ENCODE measurements at regions not wholly inside any gene's neighbourhood (a gene's known extent, or its start where the extent isn't known, plus 50 kb on each side); places are given as distances from the start of the nearest gene placed in this dataset.

DNA sequence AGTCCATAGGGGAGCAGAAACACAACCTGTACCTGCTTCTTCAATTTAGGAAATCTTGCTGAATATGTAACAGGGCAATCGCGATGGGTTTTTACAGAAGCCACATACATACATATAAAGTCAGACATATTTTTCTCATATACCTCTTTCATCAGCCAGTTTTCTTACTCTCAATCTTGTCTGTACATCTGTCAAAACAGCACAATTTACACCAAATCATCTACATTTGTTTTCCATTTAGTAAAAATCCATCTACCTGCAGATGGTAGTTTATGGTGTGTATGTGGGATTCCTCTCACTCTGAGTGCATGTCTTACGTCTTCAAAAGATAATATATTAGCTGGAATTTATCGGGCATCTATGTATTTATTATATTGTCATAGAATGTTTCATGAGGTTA is 208.7 kb downstream of the ZPLD1 start:
- Mint-ChIP-seq H3K4me1 (ENCODE audit: low read depth) (no peaks in the 10 kb centered on the region), H3K27me3 (ENCODE audit: low read depth) (peaks cover 16% of the 10 kb centered on the region), H3K4me3 (ENCODE audit: unreplicated experiment) (no peak overlapping the region), H3K27ac (ENCODE audit: unreplicated experiment) (no peak overlapping the region), H3K9me3 (ENCODE audit: low read depth) (peaks cover 2% of the 10 kb centered on the region), H3K36me3 (ENCODE audit: low read depth) (no peaks in the 10 kb centered on the region)
- TF ChIP-seq, protein P1, sequence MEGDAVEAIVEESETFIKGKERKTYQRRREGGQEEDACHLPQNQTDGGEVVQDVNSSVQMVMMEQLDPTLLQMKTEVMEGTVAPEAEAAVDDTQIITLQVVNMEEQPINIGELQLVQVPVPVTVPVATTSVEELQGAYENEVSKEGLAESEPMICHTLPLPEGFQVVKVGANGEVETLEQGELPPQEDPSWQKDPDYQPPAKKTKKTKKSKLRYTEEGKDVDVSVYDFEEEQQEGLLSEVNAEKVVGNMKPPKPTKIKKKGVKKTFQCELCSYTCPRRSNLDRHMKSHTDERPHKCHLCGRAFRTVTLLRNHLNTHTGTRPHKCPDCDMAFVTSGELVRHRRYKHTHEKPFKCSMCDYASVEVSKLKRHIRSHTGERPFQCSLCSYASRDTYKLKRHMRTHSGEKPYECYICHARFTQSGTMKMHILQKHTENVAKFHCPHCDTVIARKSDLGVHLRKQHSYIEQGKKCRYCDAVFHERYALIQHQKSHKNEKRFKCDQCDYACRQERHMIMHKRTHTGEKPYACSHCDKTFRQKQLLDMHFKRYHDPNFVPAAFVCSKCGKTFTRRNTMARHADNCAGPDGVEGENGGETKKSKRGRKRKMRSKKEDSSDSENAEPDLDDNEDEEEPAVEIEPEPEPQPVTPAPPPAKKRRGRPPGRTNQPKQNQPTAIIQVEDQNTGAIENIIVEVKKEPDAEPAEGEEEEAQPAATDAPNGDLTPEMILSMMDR (IDR thresholded peaks at IDR 0.05): no peak
- no peak for DNase-seq (ENCODE audit: low spot score)

DNA sequence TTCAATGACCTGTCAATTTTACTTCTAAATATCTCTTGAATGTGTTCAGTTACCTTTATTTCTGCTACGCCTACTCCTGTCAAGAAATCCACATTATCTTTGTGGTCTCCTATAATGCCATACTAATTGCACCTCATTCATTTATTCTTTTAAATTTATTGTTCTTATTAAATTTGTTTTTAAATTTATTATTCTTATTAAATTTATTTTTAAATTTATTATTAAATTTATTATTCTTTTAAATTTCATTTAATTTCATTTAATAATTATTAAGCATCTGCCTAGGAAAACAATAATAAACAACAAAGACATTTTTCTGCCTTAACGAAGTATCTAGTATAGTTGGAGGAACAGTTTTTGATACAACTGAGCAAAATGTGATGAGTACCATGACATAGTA is 211.7 kb downstream of the ZPLD1 start:
- Mint-ChIP-seq H3K4me3 (ENCODE audit: unreplicated experiment) (no peak overlapping the region), H3K9me3 (ENCODE audit: low read depth) (peaks cover 2% of the 10 kb centered on the region), H3K27ac (ENCODE audit: unreplicated experiment) (no peak overlapping the region), H3K27me3 (ENCODE audit: low read depth) (peaks cover 19% of the 10 kb centered on the region), H3K36me3 (ENCODE audit: low read depth) (no peaks in the 10 kb centered on the region), H3K4me1 (ENCODE audit: low read depth) (no peaks in the 10 kb centered on the region)
- no peak for DNase-seq (ENCODE audit: low spot score)
- TF ChIP-seq, protein P1 (IDR thresholded peaks at IDR 0.05): no peak

DNA sequence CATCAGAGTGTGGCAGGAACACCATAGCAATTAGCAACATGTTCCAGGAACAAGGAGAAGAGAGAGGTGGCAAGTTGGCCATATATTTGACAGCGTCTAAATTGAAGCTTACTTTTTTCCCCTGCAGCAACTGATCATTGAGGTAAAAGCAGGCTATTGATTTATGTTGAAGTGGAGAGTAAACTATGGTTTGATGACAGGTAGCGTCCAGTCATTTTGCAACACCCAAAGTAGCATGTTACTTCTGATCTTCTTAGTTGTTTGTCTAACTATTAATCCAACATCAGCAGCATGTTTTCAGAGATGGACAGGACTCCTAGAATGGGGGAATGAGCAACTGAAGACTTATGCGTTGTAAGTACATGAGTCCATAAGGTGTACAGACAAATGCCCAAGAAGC is 225.8 kb downstream of the ZPLD1 start:
- H3K4me3 Mint-ChIP-seq (ENCODE audit: unreplicated experiment): no peak overlapping the region
- peaks cover 19% of the 10 kb centered on the region for H3K27me3 Mint-ChIP-seq (ENCODE audit: low read depth)
- TF ChIP-seq, protein P1 (IDR thresholded peaks at IDR 0.05): no peak
- H3K36me3 Mint-ChIP-seq (ENCODE audit: low read depth): no peaks in the 10 kb centered on the region
- H3K4me1 Mint-ChIP-seq (ENCODE audit: low read depth): no peaks in the 10 kb centered on the region
- H3K9me3 Mint-ChIP-seq (ENCODE audit: low read depth): no peaks in the 10 kb centered on the region
- H3K27ac Mint-ChIP-seq (ENCODE audit: unreplicated experiment): no peak overlapping the region
- no peak for DNase-seq (ENCODE audit: low spot score)

DNA sequence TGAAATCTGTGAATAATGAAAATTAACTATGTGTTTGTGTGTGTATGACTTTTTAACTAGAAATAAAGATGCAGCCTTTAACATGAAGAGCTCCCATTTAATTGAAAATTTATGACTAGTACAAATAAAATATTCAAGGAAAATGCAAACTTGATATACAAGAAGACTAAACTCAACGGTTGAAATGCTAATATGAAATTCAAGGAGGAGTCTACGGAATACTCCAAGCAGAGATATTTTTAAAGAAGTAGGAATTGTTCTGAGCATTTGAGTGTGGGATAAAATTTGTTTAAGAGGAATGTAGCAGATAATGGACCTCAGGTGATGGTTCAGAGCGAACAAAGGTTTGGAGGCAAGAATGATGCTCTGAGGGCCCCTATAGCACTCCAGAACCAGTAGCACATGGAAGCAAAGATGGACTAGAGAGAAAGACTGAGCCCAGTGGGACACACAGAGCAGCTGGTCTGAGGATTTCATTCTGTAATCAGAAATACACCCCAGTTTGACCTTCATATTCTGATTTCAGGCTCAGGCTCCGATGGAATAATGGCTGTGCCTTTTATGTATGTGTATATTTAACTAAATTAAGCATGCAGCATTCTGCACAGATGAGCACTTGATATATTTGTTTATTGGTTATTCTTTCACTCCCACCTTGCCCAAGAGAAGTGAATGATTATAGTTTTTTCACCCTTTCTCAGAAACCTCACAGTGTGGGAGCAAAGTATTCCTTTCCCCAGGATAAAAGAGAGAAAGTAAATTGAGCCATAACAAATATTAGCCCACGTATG is 227.1 kb downstream of the ZPLD1 start:
- Mint-ChIP-seq H3K4me3 (ENCODE audit: unreplicated experiment) (no peak overlapping the region), H3K27ac (ENCODE audit: unreplicated experiment) (no peak overlapping the region), H3K36me3 (ENCODE audit: low read depth) (no peaks in the 10 kb centered on the region), H3K9me3 (ENCODE audit: low read depth) (no peaks in the 10 kb centered on the region), H3K4me1 (ENCODE audit: low read depth) (no peaks in the 10 kb centered on the region), H3K27me3 (ENCODE audit: low read depth) (peaks cover 22% of the 10 kb centered on the region)
- no peak for DNase-seq (ENCODE audit: low spot score)
- TF ChIP-seq, protein P1 (IDR thresholded peaks at IDR 0.05): no peak

DNA sequence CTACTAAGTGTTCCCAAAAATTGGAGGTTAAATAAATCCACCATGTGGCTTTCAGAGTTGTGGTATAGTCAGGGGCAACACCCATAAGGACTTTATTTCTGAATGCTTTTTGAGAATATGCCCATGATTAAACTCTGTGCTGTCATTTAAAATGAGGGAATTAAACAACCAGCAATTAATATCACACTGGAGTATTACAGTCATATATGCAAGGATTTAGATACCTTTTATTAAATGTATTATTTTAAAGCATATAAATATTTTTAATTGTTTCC is 227.6 kb downstream of the ZPLD1 start:
- H3K4me1 Mint-ChIP-seq (ENCODE audit: low read depth): no peaks in the 10 kb centered on the region
- H3K27me3 Mint-ChIP-seq (ENCODE audit: low read depth): peaks cover 26% of the 10 kb centered on the region
- no peak overlapping the region for H3K27ac Mint-ChIP-seq (ENCODE audit: unreplicated experiment)
- no peaks in the 10 kb centered on the region for H3K9me3 Mint-ChIP-seq (ENCODE audit: low read depth)
- no peak overlapping the region for H3K4me3 Mint-ChIP-seq (ENCODE audit: unreplicated experiment)
- H3K36me3 Mint-ChIP-seq (ENCODE audit: low read depth): no peaks in the 10 kb centered on the region
- DNase-seq (ENCODE audit: low spot score): no peak
- TF ChIP-seq, protein P1 (IDR thresholded peaks at IDR 0.05): no peak
